ENCODE measurements at regions not wholly inside any gene's neighbourhood (a gene's known extent, or its start where the extent isn't known, plus 50 kb on each side); places are given as distances from the start of the nearest gene placed in this dataset.

DNA sequence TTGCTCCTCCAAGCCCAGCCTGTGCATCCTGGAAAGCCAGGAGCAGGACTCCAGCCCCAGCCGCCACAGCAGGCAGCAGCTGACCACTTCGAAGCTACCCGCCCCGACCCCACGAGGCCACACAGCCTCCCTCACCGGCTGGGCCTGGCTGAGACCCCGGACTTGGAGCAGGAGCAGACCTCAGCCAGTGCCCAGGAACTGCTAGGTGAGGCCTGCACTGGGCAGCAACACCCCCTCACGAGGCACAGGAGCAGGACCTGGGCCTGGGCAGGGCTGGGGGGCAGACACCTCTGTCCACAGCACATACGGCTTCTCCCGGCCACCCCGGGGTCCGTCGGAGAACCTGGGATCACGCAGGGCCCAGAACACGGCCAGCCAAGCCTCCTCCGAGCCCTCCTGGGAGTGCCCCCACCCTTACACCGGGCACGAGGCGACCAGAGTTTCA, 137.4 kb upstream of the C14orf180 start:
- TF ChIP-seq POLR2A (IDR thresholded peaks at IDR 0.05; ENCODE audit: low read length) (no peak), GATA1 (IDR thresholded peaks at IDR 0.05; ENCODE audit: low read depth, low read length) (no peak)

Data from erythroblast (primary cell).